CD4-positive, alpha-beta T cell treated with Interleukin-15 for 1 hour (primary cell): ENCODE measurements at regions not wholly inside any gene's neighbourhood (a gene's known extent, or its start where the extent isn't known, plus 50 kb on each side); places are given as distances from the start of the nearest gene placed in this dataset.
A peak's percentile ranks its signal among the peaks of the same experiment; 100 is the strongest.

ENCODE experiments used
- DNase-seq: peaks from one replicate; pipeline ENCODE4 v3.0.0-alpha.2; 2020

GRCh38 chr15:39298271-39298962 is 282.5 kb upstream of the THBS1 start:
- DNase-seq = no peak

GRCh38 chr15:39299486-39300267 is 281.2 kb upstream of the THBS1 start:
- DNase-seq = no peak

- no peak for DNase-seq
Measured at GRCh38 chr15:39300451-39301153, 280.3 kb upstream of the THBS1 start.

GRCh38 chr15:39301589-39301999 is 279.3 kb upstream of the THBS1 start:
- DNase-seq = no peak

GRCh38 chr15:39302936-39303335 is 277.9 kb upstream of the THBS1 start:
- DNase-seq = no peak

GRCh38 chr15:39304201-39304841 is 276.6 kb upstream of the THBS1 start:
- no peak for DNase-seq

GRCh38 chr15:39304931-39305728 is 275.7 kb upstream of the THBS1 start:
- no peak for DNase-seq

GRCh38 chr15:39310633-39311032 is 270.2 kb upstream of the THBS1 start:
- no peak for DNase-seq

- no peak for DNase-seq
Measured at GRCh38 chr15:39312984-39313383, 267.9 kb upstream of the THBS1 start.

GRCh38 chr15:39313467-39313866 is 267.4 kb upstream of the THBS1 start:
- DNase-seq = no peak

GRCh38 chr15:39313881-39314280 is 267.0 kb upstream of the THBS1 start:
- no peak for DNase-seq

- no peak for DNase-seq
Measured at GRCh38 chr15:39315206-39315850, 265.6 kb upstream of the THBS1 start.

- no peak for DNase-seq
Measured at GRCh38 chr15:39317225-39317624, 263.7 kb upstream of the THBS1 start.

GRCh38 chr15:39318231-39318630 is 262.6 kb upstream of the THBS1 start:
- DNase-seq = no peak

- no peak for DNase-seq
Measured at GRCh38 chr15:39320355-39320754, 260.5 kb upstream of the THBS1 start.

GRCh38 chr15:39320886-39321285 is 260.0 kb upstream of the THBS1 start:
- no peak for DNase-seq

- no peak for DNase-seq
Measured at GRCh38 chr15:39321977-39322376, 258.9 kb upstream of the THBS1 start.

GRCh38 chr15:39323157-39323556 is 257.7 kb upstream of the THBS1 start:
- DNase-seq = no peak

GRCh38 chr15:39323706-39324105 is 257.2 kb upstream of the THBS1 start:
- no peak for DNase-seq

GRCh38 chr15:39326306-39326975 is 254.4 kb upstream of the THBS1 start:
- DNase-seq = no peak

GRCh38 chr15:39327005-39327730 is 253.7 kb upstream of the THBS1 start:
- DNase-seq = peak; percentile 61
